Kidney (tissue), 13 donors: ENCODE measurements at regions not wholly inside any gene's neighbourhood (a gene's known extent, or its start where the extent isn't known, plus 50 kb on each side); places are given as distances from the start of the nearest gene placed in this dataset.
"Not testable (repeated sequence)": the region's sequence is repeated elsewhere in the genome, so short reads cannot be mapped to it uniquely, and the experiment has no call there.

Experiments used
- DNase-seq, 5 donors: peaks; one replicate each; pipeline ENCODE4 v3.0.0-alpha.2; 2013 to 2020
- FAIRE-seq: peaks from 2 replicates; lab custom pipeline; 2012; peaks lifted over from hg19 to GRCh38; lab: Jason Lieb, UNC
- H3K27ac ChIP-seq, 2 donors: one replicate each; pipeline ENCODE4 v1.7.0; 2013; ENCODE audit warnings: low read depth in 2 of 2, low read length in 2 of 2, inconsistent platforms in 1 of 2
- H3K27me3 ChIP-seq: one replicate; pipeline ENCODE4 v1.7.1; 2013; ENCODE audit warnings: low read length, inconsistent platforms; ENCODE audit not compliant: control insufficient read depth, insufficient read depth
- H3K36me3 ChIP-seq, 3 donors: one replicate each; pipeline versions ENCODE4 v1.7.0 to v1.7.1; 2013; ENCODE audit warnings: low read length in 3 of 3, control low read depth in 1 of 3, inconsistent platforms in 1 of 3; ENCODE audit not compliant: insufficient read depth in 3 of 3, control insufficient read depth in 2 of 3
- H3K4me1 ChIP-seq, 3 donors: one replicate each; pipeline versions ENCODE4 v1.7.0 to v1.7.1; 2013; ENCODE audit warnings: low read length in 3 of 3, inconsistent platforms in 1 of 3, low read depth in 1 of 3; ENCODE audit not compliant: control insufficient read depth in 2 of 3, insufficient read depth in 2 of 3
- H3K4me3 ChIP-seq, 3 donors: one replicate each; pipeline versions ENCODE4 v1.7.0 to v1.8.1; 2013; ENCODE audit warnings: low read length in 3 of 3, control low read depth in 1 of 3, inconsistent platforms in 1 of 3
- H3K9ac ChIP-seq, 3 donors: one replicate each; pipeline versions ENCODE4 v1.7.0 to v1.7.1; 2013; ENCODE audit warnings: low read length in 3 of 3, control low read depth in 1 of 3, inconsistent platforms in 1 of 3
- H3K9me3 ChIP-seq, 3 donors: one replicate each; pipeline versions ENCODE4 v1.7.0 to v1.7.1; 2013; ENCODE audit warnings: low read length in 3 of 3, control low read depth in 1 of 3, inconsistent platforms in 1 of 3; ENCODE audit not compliant: control insufficient read depth in 2 of 3, insufficient read depth in 1 of 3
- intact Hi-C: fragments of 100-400 bp; cut with DNase I; formaldehyde crosslinking; loops from one replicate; pipeline ENCODE4 v1.11.1; 2022
- TF ChIP-seq, protein P1 (sequence below): IDR thresholded peaks from 3 replicates; pipeline ENCODE4 v1.5.1; 2012; ENCODE audit warnings: mild to moderate bottlenecking, moderate library complexity, borderline replicate concordance; ENCODE audit not compliant: insufficient read depth; ENCODE audit errors: extremely low read depth
- donor health status: control.
- donor health status: control.
- donor health status: control.
- donor health status: control.
- donor health status: control.
- donor health status: DM: yes; HTN: yes; CAD: no.
- donor health status: Normal renal cell carcinoma (clear cell type).

DNA sequence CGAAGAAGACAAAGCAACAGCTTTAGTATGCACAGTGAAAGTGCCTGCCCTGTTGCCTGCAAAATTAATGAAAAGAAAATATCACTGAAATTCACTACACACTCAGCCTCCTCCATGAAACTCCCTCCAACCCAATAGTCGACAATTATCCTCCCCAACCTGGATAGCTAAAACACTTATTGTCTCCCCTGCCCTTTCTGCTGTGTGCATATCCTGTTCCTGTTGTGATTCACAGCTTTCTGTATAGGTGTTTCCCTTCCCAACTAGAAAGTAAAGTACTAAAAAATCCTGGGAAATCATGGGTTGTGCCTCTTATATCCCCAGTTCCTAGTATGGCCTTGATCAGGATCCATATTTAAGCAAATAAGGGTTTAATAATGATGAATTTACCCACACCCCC is 412.1 kb downstream of the LTN1 start:
- Histone ChIP-seq H3K4me3 (no peak overlapping the region), H3K27ac (no peak overlapping the region), H3K36me3 (no peaks in the 10 kb centered on the region), H3K4me1 (no peaks in the 10 kb centered on the region), H3K27me3 (no peaks in the 10 kb centered on the region), H3K9ac (no peak overlapping the region), H3K9me3 (no peaks in the 10 kb centered on the region)
- FAIRE-seq, result no peak
- TF ChIP-seq, protein P1, sequence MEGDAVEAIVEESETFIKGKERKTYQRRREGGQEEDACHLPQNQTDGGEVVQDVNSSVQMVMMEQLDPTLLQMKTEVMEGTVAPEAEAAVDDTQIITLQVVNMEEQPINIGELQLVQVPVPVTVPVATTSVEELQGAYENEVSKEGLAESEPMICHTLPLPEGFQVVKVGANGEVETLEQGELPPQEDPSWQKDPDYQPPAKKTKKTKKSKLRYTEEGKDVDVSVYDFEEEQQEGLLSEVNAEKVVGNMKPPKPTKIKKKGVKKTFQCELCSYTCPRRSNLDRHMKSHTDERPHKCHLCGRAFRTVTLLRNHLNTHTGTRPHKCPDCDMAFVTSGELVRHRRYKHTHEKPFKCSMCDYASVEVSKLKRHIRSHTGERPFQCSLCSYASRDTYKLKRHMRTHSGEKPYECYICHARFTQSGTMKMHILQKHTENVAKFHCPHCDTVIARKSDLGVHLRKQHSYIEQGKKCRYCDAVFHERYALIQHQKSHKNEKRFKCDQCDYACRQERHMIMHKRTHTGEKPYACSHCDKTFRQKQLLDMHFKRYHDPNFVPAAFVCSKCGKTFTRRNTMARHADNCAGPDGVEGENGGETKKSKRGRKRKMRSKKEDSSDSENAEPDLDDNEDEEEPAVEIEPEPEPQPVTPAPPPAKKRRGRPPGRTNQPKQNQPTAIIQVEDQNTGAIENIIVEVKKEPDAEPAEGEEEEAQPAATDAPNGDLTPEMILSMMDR, result no peak
- intact Hi-C loops, result no loop called here
- no peak for DNase-seq

DNA sequence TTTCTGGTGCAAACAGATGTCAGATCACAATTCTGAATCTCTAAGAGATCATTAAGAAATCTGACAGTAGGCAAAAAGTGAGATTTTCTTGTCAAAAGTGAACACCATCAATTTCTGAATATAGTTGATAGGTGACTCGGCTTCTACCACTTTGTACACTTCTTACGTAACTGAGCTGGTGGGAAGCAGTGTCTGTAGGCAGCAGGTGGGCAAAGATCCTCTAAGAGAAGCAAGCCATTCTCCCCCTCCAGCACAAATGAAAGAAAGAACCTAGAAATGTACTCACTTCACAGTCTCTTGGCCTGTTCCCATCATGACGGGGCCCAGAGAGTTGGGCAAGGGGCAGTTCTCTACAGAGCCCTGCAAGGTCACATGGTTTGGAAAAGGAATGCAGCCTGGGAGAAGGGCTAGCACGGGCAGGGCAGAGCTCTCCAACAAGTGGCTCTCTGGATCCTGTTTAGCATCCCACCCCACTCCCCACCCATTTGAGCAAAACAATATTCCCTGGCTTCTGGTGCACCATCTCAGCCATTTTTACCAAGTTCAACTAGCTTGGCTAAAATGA is 412.6 kb downstream of the LTN1 start:
- Histone ChIP-seq H3K27ac (no peak overlapping the region), H3K27me3 (no peaks in the 10 kb centered on the region), H3K9me3 (no peaks in the 10 kb centered on the region), H3K4me3 (no peak overlapping the region), H3K4me1 (no peaks in the 10 kb centered on the region), H3K36me3 (no peaks in the 10 kb centered on the region), H3K9ac (no peak overlapping the region)
- intact Hi-C loops, result no loop called here
- DNase-seq (no peak), FAIRE-seq (no peak)
- TF ChIP-seq, protein P1, result no peak

DNA sequence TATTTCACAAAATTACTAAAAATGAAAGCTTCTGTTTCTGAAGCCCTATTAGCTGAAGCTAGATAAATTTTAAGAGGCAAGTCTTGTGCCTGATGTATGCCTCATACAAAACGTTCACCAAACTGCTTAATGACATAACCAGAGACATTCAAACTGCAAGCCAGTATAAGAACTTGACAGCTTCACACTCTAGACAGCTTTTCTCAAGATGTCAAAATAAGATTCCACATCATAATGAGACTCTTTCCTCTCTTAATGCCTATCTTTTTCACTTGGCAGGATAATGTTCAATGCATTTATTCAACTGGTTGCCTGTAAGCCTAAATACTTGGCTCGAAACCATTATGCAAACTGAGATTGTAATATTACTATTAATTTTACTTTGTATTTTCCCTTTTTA is 424.0 kb downstream of the LTN1 start:
- no peak for FAIRE-seq
- DNase-seq, result no peak
- Histone ChIP-seq H3K4me1 (no peaks in the 10 kb centered on the region), H3K9ac (no peak overlapping the region), H3K9me3 (peaks cover 0 to 7% (median 0%) of the 10 kb centered on the region in 3 donors), H3K27ac (no peak overlapping the region), H3K4me3 (no peak overlapping the region), H3K36me3 (no peaks in the 10 kb centered on the region), H3K27me3 (no peaks in the 10 kb centered on the region)
- intact Hi-C loops, result no loop called here
- TF ChIP-seq, protein P1, result no peak

DNA sequence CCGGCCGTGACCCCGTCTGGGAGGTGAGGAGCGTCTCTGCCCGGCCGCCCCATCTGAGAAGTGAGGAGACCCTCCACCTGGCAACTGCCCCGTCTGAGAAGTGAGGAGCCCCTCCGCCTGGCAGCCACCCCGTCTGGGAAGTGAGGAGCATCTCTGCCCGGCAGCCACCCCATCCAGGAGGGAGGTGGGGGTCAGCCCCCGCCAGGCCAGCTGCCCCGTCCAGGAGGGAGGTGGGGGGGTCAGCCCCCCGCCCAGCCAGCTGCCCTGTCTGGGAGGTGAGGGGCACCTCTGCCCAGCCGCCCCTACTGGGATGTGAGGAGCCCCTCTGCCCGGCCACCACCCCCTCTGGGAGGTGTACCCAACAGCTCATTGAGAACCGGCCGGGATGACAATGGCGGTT is 428.7 kb downstream of the LTN1 start:
- H3K4me3 ChIP-seq, H3K4me1 ChIP-seq, intact Hi-C loops, FAIRE-seq, H3K27ac ChIP-seq, H3K36me3 ChIP-seq, H3K9ac ChIP-seq, DNase-seq, H3K9me3 ChIP-seq, H3K27me3 ChIP-seq: not testable (repeated sequence)
